HG02970 (cell line): ENCODE measurements at regions not wholly inside any gene's neighbourhood (a gene's known extent, or its start where the extent isn't known, plus 50 kb on each side); places are given as distances from the start of the nearest gene placed in this dataset.
"Not testable (repeated sequence)": the region's sequence is repeated elsewhere in the genome, so short reads cannot be mapped to it uniquely, and the experiment has no call there.

ENCODE experiments used
- ATAC-seq: cut with Tn5 transposase; IDR thresholded peaks from one replicate; pipeline ENCODE4 v1.9.1; 2021; ENCODE audit warnings: mild to moderate bottlenecking, moderate library complexity, moderate number of reproducible peaks; ENCODE audit not compliant: unreplicated experiment, low FRiP score

DNA sequence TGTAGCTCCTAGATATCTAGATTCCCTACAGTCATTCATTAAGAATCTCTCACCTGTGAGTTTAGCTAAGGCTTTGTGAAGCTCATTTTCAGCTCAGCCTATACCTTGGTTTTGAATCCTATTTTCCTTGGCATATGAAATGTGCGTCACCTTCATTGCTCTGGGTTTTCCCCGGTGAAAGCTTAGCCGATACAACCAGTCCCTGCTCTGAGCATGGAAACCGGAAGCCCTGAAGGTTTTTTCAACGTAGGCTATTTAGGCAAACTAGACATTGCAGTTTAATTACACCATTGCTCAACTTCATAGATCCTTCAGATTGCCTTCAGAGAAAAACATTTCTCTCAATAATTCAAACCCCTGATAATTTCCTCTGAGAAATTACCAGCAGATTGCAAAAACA is 206.8 kb upstream of the TPRG1 start:
- no peak for ATAC-seq

- ATAC-seq, result no peak
These were observed 199.5 kb upstream of the TPRG1 start for GRCh38 chr3:188972310-188972709.

DNA sequence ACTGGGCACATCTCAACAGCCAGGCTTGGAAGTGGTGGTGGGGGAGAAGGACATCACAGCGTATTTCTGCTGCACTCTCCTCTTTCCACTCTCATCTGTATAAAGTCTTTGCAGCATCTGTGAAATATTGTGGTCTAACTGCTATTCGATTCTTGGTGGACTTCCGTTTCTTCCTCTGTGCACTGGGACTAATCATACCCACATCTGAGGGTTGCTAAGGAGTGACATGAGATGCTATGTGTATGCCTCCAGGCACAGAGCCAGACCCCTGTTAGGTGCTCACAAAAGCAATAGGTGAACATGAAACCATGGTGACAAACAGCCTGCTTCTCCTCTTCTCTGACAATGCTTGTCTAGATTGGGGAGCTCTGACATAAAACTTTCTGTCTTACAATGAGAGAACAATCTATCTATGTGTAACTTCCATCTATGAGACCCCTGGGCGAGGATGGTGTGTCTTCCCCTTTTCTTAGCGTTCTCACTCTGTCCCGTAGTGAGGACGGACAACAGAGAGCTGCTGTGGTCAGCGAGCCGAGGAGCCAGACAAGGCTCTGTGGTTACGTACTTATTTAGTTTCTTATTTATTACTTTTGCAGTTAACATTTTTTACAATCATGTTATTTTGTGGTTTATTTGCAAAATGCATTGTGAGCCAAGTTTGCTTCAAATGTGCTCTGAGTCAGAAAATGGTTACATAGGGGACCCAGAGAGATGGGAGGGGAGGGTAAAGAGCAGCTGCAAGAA is 196.7 kb upstream of the TPRG1 start:
- ATAC-seq, result no peak

DNA sequence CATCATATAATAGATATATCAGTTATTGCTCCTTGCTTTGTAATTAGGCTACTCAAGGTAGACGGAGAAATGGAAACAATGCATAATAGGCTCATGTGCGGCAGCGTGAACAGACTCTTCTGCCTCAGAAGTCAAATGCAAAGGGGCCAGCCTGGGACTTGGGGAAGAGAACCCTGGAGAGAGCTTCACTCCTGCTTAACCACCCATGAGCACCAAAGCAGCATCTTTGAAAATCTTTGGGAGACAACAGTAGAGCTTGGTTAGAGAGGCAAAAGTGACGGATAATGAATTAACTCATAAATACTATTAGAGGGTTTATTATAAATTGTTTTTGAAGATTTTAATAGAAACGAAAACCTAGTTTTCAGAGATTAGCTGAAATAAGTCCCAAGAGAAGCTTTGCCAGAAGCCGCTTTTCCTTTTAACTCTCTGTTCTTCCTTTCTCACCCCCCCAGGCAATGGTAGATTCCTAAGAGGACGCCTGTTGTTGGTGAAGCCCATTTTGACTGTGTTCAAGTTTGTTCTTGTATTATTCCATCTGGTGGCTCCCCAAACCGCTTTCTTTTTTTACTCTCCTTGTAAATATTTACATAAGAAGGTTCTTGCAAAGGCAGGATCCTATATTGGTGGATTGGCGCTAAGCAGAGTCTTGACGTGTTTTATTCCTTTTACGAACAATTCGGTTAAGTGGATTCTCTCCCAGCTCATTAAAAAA is 196.0 kb upstream of the TPRG1 start:
- no peak for ATAC-seq

GRCh38 chr3:188976407-188976806 is 195.4 kb upstream of the TPRG1 start:
- ATAC-seq, result no peak

GRCh38 chr3:188978421-188979171 is 193.2 kb upstream of the TPRG1 start:
- ATAC-seq, result no peak

- ATAC-seq, result no peak
These were observed 192.5 kb upstream of the TPRG1 start for GRCh38 chr3:188979248-188979647.

- no peak for ATAC-seq
These were observed 192.0 kb upstream of the TPRG1 start for GRCh38 chr3:188979669-188980310.

- ATAC-seq, result no peak
These were observed 178.6 kb upstream of the TPRG1 start for GRCh38 chr3:188993181-188993580.

- ATAC-seq, result no peak
These were observed 170.2 kb upstream of the TPRG1 start for GRCh38 chr3:189001559-189001958.

DNA sequence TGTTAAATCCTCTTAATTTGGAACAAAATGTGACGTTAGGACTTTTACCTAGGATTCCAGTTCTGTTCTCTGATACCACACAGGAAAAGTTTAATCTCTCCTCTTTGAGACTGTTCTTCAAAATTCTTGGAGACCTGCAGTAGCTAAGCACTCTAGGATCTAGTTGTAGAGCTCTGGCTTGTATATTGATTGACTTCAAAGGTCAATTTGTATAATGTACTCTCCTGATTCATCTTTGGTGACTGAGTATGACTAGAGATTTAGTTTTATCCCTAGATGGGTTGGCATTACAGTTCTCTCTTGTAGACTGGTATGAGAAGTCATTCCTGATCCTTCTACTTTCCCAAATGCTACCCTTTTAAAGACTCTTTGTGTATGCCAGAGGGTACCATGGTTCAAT is 168.4 kb upstream of the TPRG1 start:
- no peak for ATAC-seq

DNA sequence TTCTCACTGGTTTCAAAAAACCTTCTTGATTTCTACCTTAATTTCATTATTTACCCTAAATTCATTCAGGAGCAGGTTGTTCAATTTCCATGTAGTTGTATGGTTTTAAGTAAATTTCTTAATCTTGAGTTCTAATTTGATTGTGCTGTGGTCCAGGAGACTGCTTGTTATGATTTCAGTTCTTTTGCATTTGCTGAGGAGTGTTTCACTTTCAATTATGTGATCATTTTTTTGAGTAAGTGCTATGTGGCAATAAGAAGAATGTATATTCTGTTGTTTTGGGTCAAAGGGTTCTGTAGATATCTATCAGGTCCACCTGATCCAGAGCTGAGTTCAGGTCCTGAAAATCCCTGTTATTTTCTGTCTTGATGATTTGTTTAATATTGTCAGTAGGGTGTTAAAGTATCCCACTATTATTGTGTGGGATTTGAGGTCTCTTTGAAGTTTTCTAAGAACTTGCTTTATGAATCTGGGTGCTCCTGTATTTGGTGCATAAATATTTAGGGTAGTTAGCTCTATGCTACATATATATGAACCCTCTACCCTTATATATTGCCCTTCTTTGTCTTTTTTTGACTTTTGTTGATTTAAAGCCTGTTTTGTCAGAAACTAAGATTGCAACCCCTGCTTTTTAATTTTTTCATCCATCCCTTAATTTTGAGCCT is 158.4 kb upstream of the TPRG1 start:
- ATAC-seq, result no peak

DNA sequence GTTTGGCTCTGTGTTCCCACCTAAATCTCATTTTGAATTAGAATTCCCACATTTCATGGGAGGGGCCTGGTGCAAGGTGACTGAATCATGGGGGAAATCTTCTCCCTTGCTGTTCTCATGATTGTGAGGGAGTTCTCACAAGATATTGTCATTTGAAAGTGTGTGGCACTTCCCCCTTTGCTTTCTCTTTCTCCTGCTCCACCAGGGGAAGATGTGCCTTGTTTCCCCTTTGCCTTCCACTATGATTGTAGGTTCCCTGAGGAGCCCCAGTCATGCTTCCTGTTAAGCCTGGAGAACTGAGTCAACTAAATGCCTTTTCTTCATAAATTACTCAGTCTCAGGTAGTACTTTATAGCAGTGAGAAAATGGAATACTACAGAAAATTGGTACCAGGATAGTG is 157.2 kb upstream of the TPRG1 start:
- no peak for ATAC-seq

GRCh38 chr3:189022576-189023466 is 148.9 kb upstream of the TPRG1 start:
- ATAC-seq, result not testable (repeated sequence)

GRCh38 chr3:189025866-189026265 is 145.9 kb upstream of the TPRG1 start:
- ATAC-seq, result no peak

GRCh38 chr3:189027626-189028155 is 144.1 kb upstream of the TPRG1 start:
- ATAC-seq, result no peak

DNA sequence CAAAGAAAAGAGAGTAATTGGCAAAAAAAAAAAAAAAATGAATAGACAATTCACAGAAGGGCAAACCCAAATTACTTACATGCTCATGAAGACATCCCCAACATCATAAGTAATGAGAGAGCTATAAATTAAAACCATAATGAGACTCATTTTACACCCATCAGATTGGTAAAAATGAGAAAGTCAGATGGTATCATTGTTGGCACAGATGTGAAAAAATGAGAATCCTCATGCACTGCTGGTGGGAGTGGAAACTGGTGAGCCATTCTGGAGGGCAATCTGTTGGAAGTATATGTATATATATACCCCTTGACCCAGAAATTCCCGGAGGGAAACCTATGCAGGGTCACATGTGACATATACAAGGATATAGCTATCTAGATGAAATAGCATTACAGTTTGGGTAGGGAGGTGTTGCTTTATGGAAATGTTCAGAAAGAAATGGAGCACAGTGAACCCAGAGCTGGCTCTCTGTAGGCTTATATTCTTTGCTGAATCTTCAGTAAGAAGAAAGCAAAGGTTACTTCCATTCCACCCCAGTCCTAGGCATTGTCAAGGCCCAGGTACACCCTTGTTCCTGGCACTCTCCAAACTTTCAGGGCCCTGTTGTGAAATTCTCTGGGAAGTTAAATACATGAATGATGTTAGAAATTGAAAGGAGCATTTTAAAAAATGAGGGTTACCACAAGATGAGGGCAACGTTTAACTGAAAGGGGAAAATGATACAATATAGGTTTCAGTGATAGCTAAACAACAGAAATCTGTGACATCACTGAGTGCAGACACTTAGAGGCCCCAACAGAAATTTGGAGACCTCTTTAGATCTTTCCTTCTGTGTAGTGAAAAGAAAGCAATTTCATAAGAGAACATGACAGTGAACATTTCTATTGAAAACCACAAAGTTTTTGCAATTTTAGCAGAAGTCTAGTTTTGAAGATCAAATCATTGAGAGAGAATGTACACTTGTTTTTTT is 132.7 kb upstream of the TPRG1 start:
- no peak for ATAC-seq
